NK-92 treated with Interleukin-12 subunit alpha and Interleukin-12 subunit beta, amount 100 ng/mL, for 24 hours (cell line): ENCODE measurements at regions not wholly inside any gene's neighbourhood (a gene's known extent, or its start where the extent isn't known, plus 50 kb on each side); places are given as distances from the start of the nearest gene placed in this dataset.
"Not testable (repeated sequence)": the region's sequence is repeated elsewhere in the genome, so short reads cannot be mapped to it uniquely, and the experiment has no call there.

Source experiments
- DNase-seq: peaks from one replicate; lab custom pipeline; 2025; lab: John Stamatoyannopoulos, UW

DNA sequence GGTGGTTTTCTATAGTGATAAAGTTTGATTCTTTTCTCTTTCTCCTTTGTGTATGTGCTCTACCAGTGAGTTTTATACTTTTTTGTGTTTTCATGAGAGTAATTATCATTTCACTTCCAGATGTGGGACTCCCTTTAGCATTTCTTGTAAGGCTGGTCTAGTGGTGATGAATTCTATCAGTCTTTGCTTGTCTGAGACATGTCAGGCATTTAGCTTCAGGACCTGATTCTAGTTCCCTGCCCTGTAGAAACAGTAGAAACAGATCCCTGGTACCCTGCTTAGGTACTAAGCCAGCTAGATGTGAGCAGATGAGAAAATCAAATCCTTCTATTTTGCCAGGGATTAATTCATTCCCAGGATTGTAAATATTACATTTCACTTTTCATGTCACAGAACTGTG is 203.7 kb downstream of the ALG10 start:
- DNase-seq: not testable (repeated sequence)

DNA sequence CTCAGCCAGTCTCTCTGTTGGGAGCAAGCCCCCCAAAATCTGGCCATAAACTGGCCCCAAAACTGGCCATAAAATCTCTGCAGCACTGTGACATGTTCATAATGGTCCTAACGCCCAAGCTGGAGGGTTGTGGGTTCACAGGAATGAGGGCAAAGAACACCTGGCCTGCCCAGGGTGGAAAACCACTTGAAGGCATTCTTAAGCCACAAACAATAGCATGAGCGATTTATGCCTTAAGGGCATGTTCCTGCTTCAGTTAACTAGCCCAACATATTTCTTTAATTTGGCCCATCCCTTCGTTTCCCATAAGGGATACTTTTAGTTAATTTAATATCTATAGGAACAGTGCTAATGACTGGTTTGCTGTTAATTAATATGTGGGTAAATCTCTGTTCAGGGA is 205.8 kb downstream of the ALG10 start:
- not testable (repeated sequence) for DNase-seq

DNA sequence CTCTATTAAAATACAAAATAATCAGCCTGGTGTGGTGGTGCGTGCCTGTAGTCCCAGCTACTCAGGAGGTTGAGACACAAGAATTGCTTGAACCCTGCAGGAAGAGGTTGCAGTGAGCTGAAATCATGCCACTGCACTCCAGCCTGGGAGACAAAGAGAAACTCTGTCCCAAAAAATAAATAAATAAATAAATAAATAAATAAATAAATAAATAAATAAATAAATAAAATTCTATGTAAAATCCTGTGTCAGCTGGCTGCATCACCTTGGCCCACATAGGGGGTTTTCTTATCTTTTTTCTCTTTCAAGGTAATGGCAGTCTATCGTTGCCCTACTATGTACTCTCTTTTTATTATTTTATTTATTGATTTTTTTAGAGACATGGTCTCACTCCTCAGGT is 206.7 kb downstream of the ALG10 start:
- DNase-seq: not testable (repeated sequence)

DNA sequence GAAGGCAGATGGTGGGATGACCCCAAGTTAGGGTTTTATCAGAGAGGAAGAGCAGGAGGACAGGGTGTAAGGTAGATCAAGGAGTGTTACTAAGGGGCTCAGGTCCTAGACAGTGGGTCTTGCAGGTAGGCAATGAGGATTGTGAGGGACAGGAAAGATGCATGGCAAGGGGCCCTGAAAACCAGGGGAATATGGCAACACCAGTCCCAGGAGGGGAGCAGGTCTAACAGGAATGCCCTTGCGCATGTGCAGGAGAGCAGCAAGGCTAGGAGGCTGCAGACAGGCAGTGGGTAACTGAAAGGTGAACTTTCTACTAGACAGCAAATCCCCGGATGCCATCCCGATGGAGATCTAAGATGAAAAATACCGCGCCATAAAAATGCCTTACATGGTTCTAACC is 211.3 kb downstream of the ALG10 start:
- DNase-seq: no peak

- DNase-seq: no peak
Observed at GRCh38 chr12:34236073-34236472, 213.8 kb downstream of the ALG10 start.

DNA sequence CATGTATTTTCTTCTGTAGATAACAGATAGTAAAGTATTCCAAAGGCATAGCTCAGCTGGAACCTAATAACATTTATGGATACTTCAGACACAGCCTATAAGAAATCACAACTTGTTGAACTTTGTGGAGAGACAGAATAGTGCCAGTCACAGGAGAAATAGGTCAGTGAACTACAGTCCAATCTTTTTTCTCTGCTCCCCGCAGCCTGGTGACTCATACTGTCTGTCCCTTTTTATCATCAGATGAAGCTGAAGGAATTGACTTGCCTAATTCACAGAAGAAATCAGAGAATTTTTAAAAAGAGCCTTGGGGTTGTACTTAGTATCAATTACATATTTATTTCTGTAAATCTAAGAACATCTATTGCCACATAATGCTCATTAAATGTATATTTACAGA is 222.3 kb downstream of the ALG10 start:
- no peak for DNase-seq

DNA sequence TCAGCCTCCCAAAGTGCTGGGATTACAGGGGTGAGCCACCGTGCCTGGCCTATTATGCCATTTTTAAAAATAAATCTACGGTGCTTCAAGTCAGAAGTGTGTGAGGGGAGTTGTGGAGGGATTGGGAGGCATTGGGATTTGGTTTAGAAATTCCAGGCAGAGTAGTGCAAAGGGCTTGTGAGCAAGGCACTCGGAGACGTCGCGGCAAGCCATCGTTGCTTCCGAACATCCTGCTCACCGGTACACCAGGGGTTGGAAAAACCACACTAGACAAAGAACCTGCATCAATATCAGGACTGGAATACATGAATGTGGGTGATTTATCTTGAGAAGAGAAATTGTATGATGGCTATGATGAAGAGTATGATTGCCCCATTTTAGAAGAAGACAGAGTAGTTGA is 227.0 kb downstream of the ALG10 start:
- DNase-seq: no peak

DNA sequence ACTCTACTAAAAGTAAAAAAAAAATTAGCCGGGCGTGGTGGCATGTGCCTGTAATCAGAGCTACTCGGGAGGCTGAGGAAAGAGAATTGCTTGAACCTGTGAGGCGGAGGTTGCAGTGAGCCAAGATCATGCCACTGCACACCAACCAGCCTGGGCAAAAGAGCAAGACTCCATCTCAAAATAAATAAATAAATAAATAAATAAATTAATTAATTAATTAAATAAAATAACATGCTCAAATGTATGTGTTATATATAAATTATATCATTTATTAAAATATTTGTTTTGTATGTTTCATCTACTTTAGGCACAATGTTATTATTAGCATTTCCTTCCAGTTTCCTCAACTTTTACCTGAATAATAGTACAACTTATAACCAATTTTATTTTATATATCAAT is 229.6 kb downstream of the ALG10 start:
- DNase-seq: not testable (repeated sequence)

DNA sequence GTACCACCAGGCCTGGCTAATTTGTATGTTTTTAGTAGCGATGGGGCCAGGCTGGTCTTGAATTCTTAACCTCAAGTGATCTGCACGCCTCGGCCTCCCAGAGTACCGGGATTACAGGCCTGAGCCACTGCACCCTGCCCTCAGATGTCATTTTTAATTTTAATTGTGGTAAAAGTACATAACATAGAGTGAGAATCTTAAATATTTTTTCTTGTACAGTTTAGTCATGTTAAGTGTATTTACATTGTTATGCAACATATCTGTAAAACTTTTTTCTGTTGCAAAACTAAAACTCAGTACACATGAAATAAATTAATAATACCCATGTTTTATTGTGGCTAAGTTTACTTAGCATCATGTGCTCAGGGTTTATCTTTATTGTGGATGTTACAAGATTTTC is 231.4 kb downstream of the ALG10 start:
- DNase-seq: no peak

DNA sequence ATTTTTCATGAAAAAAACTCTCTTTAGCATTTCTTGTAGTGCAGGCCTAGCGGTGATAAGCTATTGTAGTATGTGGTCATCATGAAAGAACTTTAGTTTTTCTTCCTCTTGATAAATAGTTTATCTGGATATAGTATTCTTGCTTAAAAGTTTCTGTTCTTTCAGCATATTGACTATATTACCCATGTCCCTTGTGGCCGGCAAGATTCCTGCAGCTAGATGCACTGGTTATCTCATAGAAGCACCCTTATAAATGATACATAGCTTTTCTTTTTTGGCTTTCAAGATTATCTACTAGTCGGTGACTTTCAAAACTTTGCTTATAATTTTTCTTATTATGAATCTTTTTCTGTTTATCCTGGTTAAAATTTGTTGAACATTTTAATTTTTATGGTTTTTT is 234.8 kb downstream of the ALG10 start:
- DNase-seq: no peak

- not testable (repeated sequence) for DNase-seq
Observed at GRCh38 chr12:34262140-34262539, 239.8 kb downstream of the ALG10 start.

DNA sequence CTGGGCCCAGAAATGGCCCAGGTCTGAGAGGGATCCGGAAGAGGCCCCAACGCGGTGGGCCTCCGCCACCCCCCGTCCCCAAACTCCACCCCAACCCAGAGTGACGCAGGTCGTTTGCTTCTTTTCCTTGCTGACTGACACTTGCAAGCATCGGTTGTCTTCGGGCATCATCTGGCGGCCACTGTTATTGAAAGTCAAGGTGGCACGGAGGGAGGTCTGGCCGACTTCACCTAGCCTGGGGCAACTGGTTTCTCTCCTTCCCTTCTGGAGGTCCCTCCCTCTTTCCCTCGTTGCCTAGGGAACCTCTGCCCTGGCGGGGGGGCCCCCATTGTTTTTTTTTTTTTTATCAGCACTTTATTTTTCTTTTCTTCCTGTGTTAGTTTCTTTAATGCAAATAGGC is 241.8 kb downstream of the ALG10 start:
- DNase-seq: no peak

- DNase-seq: not testable (repeated sequence)
Observed at GRCh38 chr12:34273703-34274102, 251.4 kb downstream of the ALG10 start.

DNA sequence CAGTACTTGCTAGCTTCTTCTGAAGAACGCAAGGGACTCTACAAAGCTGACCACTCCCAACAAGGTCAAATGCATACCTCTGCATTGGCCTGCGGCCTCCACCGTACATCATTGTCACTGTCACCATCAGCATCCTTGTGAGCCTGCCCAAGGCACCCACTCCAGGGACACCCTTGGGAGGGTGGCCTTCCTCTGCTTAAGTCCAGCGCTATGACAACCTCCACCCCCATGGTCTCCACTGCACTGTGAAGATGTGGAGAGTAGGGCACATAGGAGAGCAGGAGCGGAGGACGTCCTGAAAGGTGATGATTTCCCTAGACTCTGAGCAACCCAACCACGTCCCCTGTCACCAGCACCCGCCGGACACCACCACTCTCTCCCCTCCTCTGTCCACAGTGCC is 252.8 kb downstream of the ALG10 start:
- DNase-seq: no peak

GRCh38 chr12:34286483-34286882 is 264.2 kb downstream of the ALG10 start:
- DNase-seq: no peak

- DNase-seq: no peak
Observed at GRCh38 chr12:34286934-34287333, 264.6 kb downstream of the ALG10 start.

DNA sequence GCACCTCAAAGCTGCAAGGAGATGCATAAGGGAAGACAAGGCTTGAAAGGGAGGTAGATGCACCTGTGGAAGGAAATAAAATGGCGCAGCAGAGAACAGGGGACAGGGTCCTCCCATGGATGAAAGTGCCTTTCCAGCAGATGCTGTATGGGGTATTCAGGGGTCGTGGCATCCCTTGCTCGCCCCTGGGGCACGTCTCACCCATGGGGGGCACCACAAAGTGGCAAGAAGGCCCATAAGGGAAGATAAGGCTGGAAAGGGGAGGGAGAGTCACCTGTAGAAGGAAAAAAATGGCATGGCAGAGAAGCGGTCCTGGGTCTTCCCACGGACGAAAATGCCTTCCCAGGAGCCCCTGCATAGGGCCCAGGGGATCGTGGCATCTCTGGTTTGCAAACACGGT is 265.1 kb downstream of the ALG10 start:
- DNase-seq: no peak

GRCh38 chr12:34287986-34288962 is 266.0 kb downstream of the ALG10 start:
- DNase-seq: no peak

- DNase-seq: no peak
Observed at GRCh38 chr12:34288963-34289345, 266.7 kb downstream of the ALG10 start.

DNA sequence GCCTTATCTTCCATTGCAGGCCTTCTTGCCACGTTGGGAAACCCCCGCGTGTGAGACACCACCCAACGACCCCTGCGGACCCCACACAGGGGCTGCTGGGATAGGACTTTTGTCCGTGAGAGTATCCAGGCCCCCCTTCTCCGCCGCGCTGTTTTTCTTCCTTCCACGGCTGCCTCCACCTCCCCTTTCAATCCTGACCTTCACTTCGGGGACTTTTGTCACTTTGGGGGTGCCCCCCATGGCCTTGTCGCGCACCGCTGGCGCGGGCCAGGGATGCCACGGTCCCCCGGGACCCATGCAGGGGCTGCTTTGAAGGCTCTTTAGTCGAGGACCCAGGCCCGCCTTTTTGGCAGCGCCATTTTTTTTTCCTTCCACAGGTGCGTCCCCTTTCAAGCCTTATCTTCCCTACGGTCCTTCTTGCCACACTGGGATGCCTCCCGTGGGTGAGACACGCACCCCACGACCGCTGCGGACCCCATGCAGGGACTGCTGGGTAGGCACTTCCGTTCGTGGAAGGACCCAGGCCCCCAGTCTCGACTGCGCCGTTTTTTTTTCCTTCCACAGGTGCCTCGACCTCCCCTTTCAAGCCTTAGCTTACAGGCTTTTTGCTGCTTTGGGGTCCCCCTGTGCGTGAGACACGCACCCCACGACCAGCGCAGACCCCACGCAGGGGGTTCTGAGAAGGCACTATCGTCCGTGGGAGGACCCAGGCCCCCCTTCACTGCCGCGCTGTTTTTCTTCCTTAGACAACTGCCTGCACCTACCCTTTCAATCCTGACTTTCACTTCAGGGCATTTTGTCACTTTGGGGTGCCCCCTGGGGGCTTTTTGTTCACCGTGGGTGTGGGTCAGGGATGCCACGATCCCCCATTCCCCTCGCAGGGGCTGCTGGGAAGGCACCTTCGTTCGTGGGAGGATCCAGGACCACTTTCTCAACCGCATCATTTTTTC is 267.4 kb downstream of the ALG10 start:
- DNase-seq: no peak

DNA sequence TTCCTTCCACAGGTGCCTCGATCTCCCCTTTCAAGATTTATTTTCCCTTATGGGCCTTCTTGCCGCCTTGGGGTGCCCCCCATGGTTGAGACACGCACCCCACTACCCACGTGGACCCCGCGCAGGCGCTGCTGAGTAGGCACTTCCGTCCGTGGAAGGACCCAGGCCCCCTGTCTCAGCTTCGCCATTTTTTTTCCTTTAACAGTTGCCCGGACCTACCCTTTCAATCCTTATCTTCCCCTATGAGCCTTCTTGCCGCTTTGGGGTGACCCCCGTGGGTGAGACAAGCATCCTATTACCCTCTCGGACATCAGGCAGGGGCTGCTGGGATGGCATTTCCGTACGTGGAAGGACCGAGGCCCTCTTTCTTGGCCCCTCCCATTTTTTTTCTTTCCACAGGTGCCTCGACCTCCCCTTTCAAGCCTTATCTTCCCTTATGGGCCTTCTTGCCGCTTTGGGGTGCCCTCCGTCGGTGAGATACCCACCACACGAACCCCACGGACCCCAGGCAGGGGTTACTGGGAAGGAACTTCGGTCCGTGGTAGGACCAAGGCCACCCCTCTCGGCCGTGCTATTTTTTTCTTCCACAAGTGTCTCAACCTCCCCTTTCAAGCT is 268.2 kb downstream of the ALG10 start:
- no peak for DNase-seq

DNA sequence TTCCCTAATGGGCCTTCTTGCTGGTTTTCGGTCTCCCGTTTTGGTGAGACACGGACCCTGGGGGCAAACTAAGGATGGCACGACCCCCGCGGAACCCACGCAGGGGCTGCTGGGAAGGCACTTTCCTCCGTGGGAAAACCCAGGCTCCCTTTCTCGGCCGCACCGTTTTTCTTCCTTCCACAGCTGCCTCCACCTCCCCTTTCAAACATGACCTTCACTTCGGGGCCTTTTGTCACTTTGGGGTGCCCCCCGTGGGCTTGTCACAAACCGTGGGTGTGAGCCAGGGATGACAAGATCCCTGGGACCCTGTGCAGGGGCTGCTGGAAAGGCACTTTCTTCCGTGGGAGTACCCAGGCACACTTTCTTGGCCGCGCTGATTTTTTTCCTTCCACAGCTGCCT is 268.7 kb downstream of the ALG10 start:
- no peak for DNase-seq
